Heart left ventricle (tissue), 16 donors: ENCODE measurements at regions not wholly inside any gene's neighbourhood (a gene's known extent, or its start where the extent isn't known, plus 50 kb on each side); places are given as distances from the start of the nearest gene placed in this dataset.

ENCODE experiments used
- ATAC-seq, 4 donors: fragments of 200-7000 bp; cut with Tn5 transposase; one replicate each; pipeline ENCODE4 v1.9.1; 2020 to 2022; ENCODE audit warnings: moderate library complexity in 4 of 4, mild to moderate bottlenecking in 3 of 4, moderate number of reproducible peaks in 1 of 4
- DNase-seq, 5 donors: peaks; one replicate each; pipeline ENCODE4 v3.0.0-alpha.2; 2020
- H3K27ac ChIP-seq, 12 donors: fragments of 200-600 bp; sonication (generic) in 4 of 12; one replicate each; pipeline versions ENCODE4 v1.5.0 to v1.8.0; 2016 to 2022; ENCODE audit warnings: mild to moderate bottlenecking in 2 of 12
- H3K27me3 ChIP-seq, 9 donors: fragments of 200-600 bp; sonication (generic) in 2 of 9; one replicate each; pipeline versions ENCODE4 v1.5.1 to v1.8.0; 2016 to 2022; ENCODE audit warnings: mild to moderate bottlenecking in 3 of 9
- H3K36me3 ChIP-seq, 9 donors: fragments of 200-600 bp; sonication (generic) in 2 of 9; one replicate each; pipeline versions ENCODE4 v1.5.0 to v1.8.0; 2018 to 2022; ENCODE audit warnings: mild to moderate bottlenecking in 2 of 9
- H3K4me1 ChIP-seq, 12 donors: fragments of 200-600 bp; sonication (generic) in 4 of 12; one replicate each; pipeline versions ENCODE4 v1.5.0 to v1.8.0; 2016 to 2022; ENCODE audit warnings: mild to moderate bottlenecking in 3 of 12
- H3K4me3 ChIP-seq, 12 donors: fragments of 200-600 bp; sonication (generic) in 4 of 12; one replicate each; pipeline versions ENCODE4 v1.5.0 to v1.8.0; 2017 to 2022; ENCODE audit warnings: mild to moderate bottlenecking in 9 of 12, moderate library complexity in 4 of 12
- H3K9me3 ChIP-seq, 12 donors: fragments of 200-600 bp; sonication (generic) in 4 of 12; one replicate each; pipeline versions ENCODE4 v1.5.0 to v1.8.0; 2016 to 2022; ENCODE audit warnings: mild to moderate bottlenecking in 1 of 12
- POLR2A ChIP-seq, 2 donors: fragments of 450-650 bp; IDR thresholded peaks; one replicate each; pipeline ENCODE4 v1.6.1; 2017; ENCODE audit warnings: antibody characterized with exemption in 2 of 2, mild to moderate bottlenecking in 2 of 2, moderate library complexity in 2 of 2
- WGBS, 4 donors: extraction: QIAGEN DNeasy Blood & Tissue Kit in 2 of 4; methylation state at CpG; one replicate each; pipeline versions ENCODE4 v1.1.5 to v1.1.7; 2013 to 2018; 5-methylcytosine and 5-hydroxymethylcytosine counted together
- intact Hi-C, 10 donors: fragments of 100-400 bp; cut with DNase I; formaldehyde crosslinking; loops; one replicate each; pipeline versions ENCODE4 v1.11.1 to v1.14.2; 2022
- TF ChIP-seq, protein P1 (sequence below), 12 donors: fragments of 200-600 bp; sonication (generic) in 4 of 12; IDR thresholded peaks; one replicate each; pipeline versions ENCODE4 v1.5.0 to v1.8.0; 2018 to 2022; ENCODE audit warnings: antibody characterized with exemption in 12 of 12, mild to moderate bottlenecking in 5 of 12
- donor health status: ischemic (EF 13 %, LVEDD 7.1; RV severe dilation, severe dysfunction).
- donor health status: healthy with polysubstance abuse.
- donor health status: DM: no; HTN: yes; CAD: no.
- donor health status: DM: no; HTN: no; CAD: no.
- donor health status: ischemic (EF 25% LVEDD 6.9; RV normal size, moderate dysfunction).
- donor health status: ischemic (EF 25% LVEDD 5.7; RV mildly dilated, moderate dysfunction).
- donor health status: healthy.
- donor health status: DM: yes; HTN: yes; CAD: no.
- donor health status: ischemic (EF 35%, LVEDD 5.7; RV mildly dilated, moderate dysfunction).
- donor health status: nonischemic (EF 11% LVEDD 7.7; RV severe dilation, severe dysfunction).
- donor health status: DM: yes; HTN: yes; CAD: no.
- donor health status: PGD.
- donor health status: ischemic (EF 29% LVEDD 5.4; RV normal size, mild dysfunction).
- donor health status: nonischemic (EF 23%, LVEDD 6.1; RV moderate dilation, normal function).

DNA sequence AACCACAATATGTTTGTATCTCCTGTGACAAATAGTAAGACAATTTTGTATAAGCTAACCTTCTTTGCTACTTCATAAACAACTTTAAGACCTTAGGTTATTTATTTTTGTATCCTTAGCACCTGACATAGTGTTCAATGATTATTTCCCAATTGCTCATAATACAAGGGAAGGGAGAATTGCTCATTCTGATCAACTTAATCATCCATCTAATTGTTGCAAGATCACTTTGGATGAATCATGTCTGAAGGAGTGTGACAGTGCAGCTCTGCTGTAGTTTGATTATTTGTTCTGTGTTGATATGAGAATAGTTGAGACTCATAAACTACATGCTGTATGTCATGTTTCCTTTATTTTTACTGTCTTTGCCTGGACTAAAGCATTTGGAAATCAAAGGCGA is 721.3 kb upstream of the SEMA6A start:
- Histone ChIP-seq H3K27me3 (no peaks in the 10 kb centered on the region), H3K27ac (no peak overlapping the region), H3K9me3 (peaks cover 0 to 20% (median 2%) of the 10 kb centered on the region in 12 donors), H3K4me1 (peaks cover 0 to 9% (median 0%) of the 10 kb centered on the region in 12 donors), H3K4me3 (no peak overlapping the region), H3K36me3 (no peaks in the 10 kb centered on the region)
- no peak for DNase-seq
- no peak for TF ChIP-seq POLR2A (IDR thresholded peaks at IDR 0.05)
- TF ChIP-seq, protein P1, sequence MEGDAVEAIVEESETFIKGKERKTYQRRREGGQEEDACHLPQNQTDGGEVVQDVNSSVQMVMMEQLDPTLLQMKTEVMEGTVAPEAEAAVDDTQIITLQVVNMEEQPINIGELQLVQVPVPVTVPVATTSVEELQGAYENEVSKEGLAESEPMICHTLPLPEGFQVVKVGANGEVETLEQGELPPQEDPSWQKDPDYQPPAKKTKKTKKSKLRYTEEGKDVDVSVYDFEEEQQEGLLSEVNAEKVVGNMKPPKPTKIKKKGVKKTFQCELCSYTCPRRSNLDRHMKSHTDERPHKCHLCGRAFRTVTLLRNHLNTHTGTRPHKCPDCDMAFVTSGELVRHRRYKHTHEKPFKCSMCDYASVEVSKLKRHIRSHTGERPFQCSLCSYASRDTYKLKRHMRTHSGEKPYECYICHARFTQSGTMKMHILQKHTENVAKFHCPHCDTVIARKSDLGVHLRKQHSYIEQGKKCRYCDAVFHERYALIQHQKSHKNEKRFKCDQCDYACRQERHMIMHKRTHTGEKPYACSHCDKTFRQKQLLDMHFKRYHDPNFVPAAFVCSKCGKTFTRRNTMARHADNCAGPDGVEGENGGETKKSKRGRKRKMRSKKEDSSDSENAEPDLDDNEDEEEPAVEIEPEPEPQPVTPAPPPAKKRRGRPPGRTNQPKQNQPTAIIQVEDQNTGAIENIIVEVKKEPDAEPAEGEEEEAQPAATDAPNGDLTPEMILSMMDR (IDR thresholded peaks at IDR 0.05) = no peak
- 93 to 98% (median 96%) methylated on average over 1 of the region's 1 CpG for WGBS, 4 donors
- intact Hi-C loops = no loop called here
- ATAC-seq = no peak

DNA sequence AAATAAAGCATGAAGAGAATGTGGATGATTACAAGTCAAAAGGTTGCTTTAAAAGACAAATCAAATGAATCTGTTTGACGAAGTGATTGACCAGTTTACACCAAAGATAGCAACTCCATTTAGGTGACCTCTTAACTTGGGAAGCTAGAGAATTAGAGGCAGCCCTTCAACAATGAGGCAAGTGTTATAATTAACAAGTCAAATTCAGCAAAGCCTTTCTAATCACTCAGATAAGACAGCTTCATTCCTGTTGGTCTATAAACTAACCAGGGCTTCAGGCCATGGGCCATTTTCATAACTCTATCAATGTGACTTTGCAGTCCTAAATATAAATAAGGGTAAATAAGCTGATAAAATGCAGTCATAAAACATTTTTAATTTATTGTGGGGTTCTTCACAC is 712.2 kb upstream of the SEMA6A start:
- Histone ChIP-seq H3K27me3 (no peaks in the 10 kb centered on the region), H3K9me3 (no peaks in the 10 kb centered on the region), H3K36me3 (no peaks in the 10 kb centered on the region), H3K27ac (peak overlapping the region in 3 of 12 donors; percentile 7 to 56 (median 50)), H3K4me3 (no peak overlapping the region), H3K4me1 (no peaks in the 10 kb centered on the region)
- intact Hi-C loops = no loop called here
- no peak for DNase-seq
- 45 to 51% (median 47%) methylated on average over 1 of the region's 1 CpG for WGBS, 4 donors
- TF ChIP-seq, protein P1 (IDR thresholded peaks at IDR 0.05) = no peak
- no peak for TF ChIP-seq POLR2A (IDR thresholded peaks at IDR 0.05)
- ATAC-seq = peak; percentile 47 to 94 (median 63)

DNA sequence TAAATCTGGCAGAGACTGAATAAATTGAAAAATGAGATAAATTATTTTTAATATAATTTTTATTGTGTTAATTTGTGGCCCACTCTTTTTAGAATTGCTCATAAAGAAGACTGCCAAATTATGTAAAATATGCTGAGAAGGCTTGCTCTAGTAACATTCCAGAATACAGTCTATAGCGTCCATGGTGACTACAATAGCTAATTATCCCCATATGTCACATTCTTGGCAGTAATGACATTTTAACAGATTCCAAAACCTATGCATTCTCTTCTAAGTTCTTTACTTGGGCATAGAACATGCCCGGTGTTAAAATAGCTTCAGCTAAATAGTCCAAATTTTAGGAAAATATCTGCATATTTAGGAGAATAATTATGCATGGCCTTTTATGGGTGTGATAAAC is 697.0 kb upstream of the SEMA6A start:
- H3K4me1 ChIP-seq = no peaks in the 10 kb centered on the region
- ATAC-seq (no peak), DNase-seq (no peak)
- no peak for TF ChIP-seq POLR2A (IDR thresholded peaks at IDR 0.05)
- TF ChIP-seq, protein P1 (IDR thresholded peaks at IDR 0.05) = no peak
- intact Hi-C loops = no loop called here
- H3K27me3 ChIP-seq = no peaks in the 10 kb centered on the region
- H3K9me3 ChIP-seq = peaks cover 0 to 15% (median 8%) of the 10 kb centered on the region in 12 donors
- H3K4me3 ChIP-seq = no peak overlapping the region
- 79 to 89% (median 83%) methylated on average over 2 of the region's 2 CpGs for WGBS, 4 donors
- H3K36me3 ChIP-seq = no peaks in the 10 kb centered on the region
- H3K27ac ChIP-seq = no peak overlapping the region

DNA sequence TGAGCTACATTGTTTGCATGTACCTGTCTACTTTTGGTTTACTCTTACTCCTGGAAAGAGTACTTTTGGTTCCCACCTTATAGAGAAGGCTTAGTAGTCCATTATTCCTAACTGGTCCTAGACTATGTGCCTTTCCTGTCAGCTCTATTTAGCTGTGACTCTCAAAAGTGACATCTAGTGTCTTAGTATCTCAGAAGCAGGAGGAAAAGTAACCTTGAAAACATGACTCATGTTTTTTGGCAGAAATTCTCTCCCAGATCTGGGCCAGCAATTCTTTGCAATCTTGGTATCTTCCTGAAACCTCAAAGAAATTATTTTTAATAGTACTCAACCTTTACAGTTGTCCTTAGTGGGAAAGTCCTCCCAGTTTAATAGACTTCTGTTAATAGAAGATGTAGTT is 691.7 kb upstream of the SEMA6A start:
- Histone ChIP-seq H3K36me3 (no peaks in the 10 kb centered on the region), H3K27ac (no peak overlapping the region), H3K4me3 (no peak overlapping the region), H3K9me3 (peaks cover 0 to 24% (median 12%) of the 10 kb centered on the region in 12 donors), H3K27me3 (no peaks in the 10 kb centered on the region), H3K4me1 (no peaks in the 10 kb centered on the region)
- ATAC-seq (peak in 1 of 4 donors; percentile 68), DNase-seq (no peak)
- intact Hi-C loops = no loop called here
- TF ChIP-seq, protein P1 (IDR thresholded peaks at IDR 0.05) = no peak
- no peak for TF ChIP-seq POLR2A (IDR thresholded peaks at IDR 0.05)
